Neural cell (in vitro differentiated cells): ENCODE measurements at regions not wholly inside any gene's neighbourhood (a gene's known extent, or its start where the extent isn't known, plus 50 kb on each side); places are given as distances from the start of the nearest gene placed in this dataset.

ENCODE experiments used
- H2AFZ ChIP-seq: fragments of 200-600, 300-800 bp; sonication (generic), shearing (Covaris generic); 2 replicates; pipeline ENCODE4 v1.6.0; 2014; ENCODE audit warnings: low read depth, mild to moderate bottlenecking, antibody characterized with exemption, low read length, moderate library complexity
- H3F3A ChIP-seq: fragments of 200-600 bp; shearing (Covaris generic); 2 replicates; pipeline ENCODE4 v1.6.1; 2016; ENCODE audit warnings: mild to moderate bottlenecking, moderate library complexity, mixed read lengths, antibody characterized with exemption, low read length; ENCODE audit not compliant: insufficient read depth, poor library complexity, severe bottlenecking
- H3K27ac ChIP-seq: fragments of 200-600, 300-800 bp; sonication (generic), shearing (Covaris generic); 2 replicates; pipeline ENCODE4 v1.5.1; 2014; ENCODE audit warnings: mild to moderate bottlenecking, low read length, moderate library complexity
- H3K27me3 ChIP-seq: fragments of 300-800, 200-600 bp; sonication (generic), shearing (Covaris generic); 2 replicates; pipeline ENCODE4 v1.6.0; 2014; ENCODE audit warnings: mild to moderate bottlenecking, low read depth, low read length, moderate library complexity; ENCODE audit not compliant: insufficient read depth
- H3K36me3 ChIP-seq: fragments of 300-800, 200-600 bp; sonication (generic), shearing (Covaris generic); 2 replicates; pipeline ENCODE4 v1.5.1; 2014; ENCODE audit warnings: mild to moderate bottlenecking, antibody characterized with exemption, low read length, moderate library complexity; ENCODE audit not compliant: insufficient read depth
- H3K4me2 ChIP-seq: fragments of 300-800, 200-600 bp; sonication (generic), shearing (Covaris generic); 2 replicates; pipeline ENCODE4 v1.6.0; 2014; ENCODE audit warnings: mild to moderate bottlenecking, low read length
- H3K4me3 ChIP-seq: fragments of 300-800, 200-600 bp; sonication (generic), shearing (Covaris generic); 2 replicates; pipeline ENCODE4 v1.5.1; 2014; ENCODE audit warnings: mild to moderate bottlenecking, low read length, moderate library complexity
- H3K79me2 ChIP-seq: fragments of 200-600 bp; shearing (Covaris generic); replicated peaks from 2 replicates; pipeline ENCODE4 v1.6.0; 2014; ENCODE audit warnings: mild to moderate bottlenecking, low read length, moderate library complexity; ENCODE audit not compliant: insufficient read depth
- H3K9ac ChIP-seq: fragments of 300-800, 200-600 bp; sonication (generic), shearing (Covaris generic); 2 replicates; pipeline ENCODE4 v1.6.1; 2016; ENCODE audit warnings: mild to moderate bottlenecking, low read length, mixed read lengths
- H3K9me2 ChIP-seq: fragments of 200-600 bp; shearing (Covaris generic); 2 replicates; pipeline ENCODE4 v1.6.1; 2016; ENCODE audit warnings: mild to moderate bottlenecking, low read length, mixed read lengths; ENCODE audit not compliant: insufficient read depth
- H3K9me3 ChIP-seq: fragments of 200-600, 300-800 bp; sonication (generic), shearing (Covaris generic); 2 replicates; pipeline ENCODE4 v1.6.1; 2016; ENCODE audit warnings: mild to moderate bottlenecking, mixed run types, low read length, moderate library complexity, mixed read lengths
- H4K20me1 ChIP-seq: fragments of 200-600 bp; shearing (Covaris generic); 2 replicates; pipeline ENCODE4 v1.6.1; 2016; ENCODE audit warnings: mild to moderate bottlenecking, mixed run types; ENCODE audit not compliant: insufficient read depth
- CTCF ChIP-seq: fragments of 450-650 bp; IDR thresholded peaks from 2 replicates; pipeline ENCODE4 v1.5.1; 2014; ENCODE audit warnings: antibody characterized with exemption, mild to moderate bottlenecking, moderate library complexity; ENCODE audit not compliant: poor library complexity, severe bottlenecking
- EP300 ChIP-seq: fragments of 450-650 bp; conservative IDR thresholded peaks from 2 replicates; pipeline ENCODE4 v1.6.1; 2014; ENCODE audit warnings: antibody characterized with exemption, mild to moderate bottlenecking, moderate library complexity; ENCODE audit not compliant: poor library complexity, severe bottlenecking
- EZH2 ChIP-seq: fragments of 200-600, 300-800 bp; shearing (Covaris generic), sonication (generic); IDR thresholded peaks from 2 replicates; pipeline ENCODE4 v1.6.1; 2014; ENCODE audit warnings: antibody characterized with exemption, low read length, borderline replicate concordance, mild to moderate bottlenecking; ENCODE audit not compliant: insufficient read depth, poor library complexity, severe bottlenecking
- MXI1 ChIP-seq: fragments of 450-650 bp; conservative IDR thresholded peaks from 2 replicates; pipeline ENCODE4 v1.6.1; 2014; ENCODE audit warnings: antibody characterized with exemption, mild to moderate bottlenecking; ENCODE audit not compliant: poor library complexity, severe bottlenecking
- POLR2AphosphoS5 ChIP-seq: IDR thresholded peaks from 2 replicates; pipeline ENCODE4 v1.6.1; 2012
- RAD21 ChIP-seq: fragments of 450-650 bp; conservative IDR thresholded peaks from 2 replicates; pipeline ENCODE4 v1.6.1; 2014; ENCODE audit warnings: antibody characterized with exemption, mild to moderate bottlenecking, moderate library complexity
- REST ChIP-seq: IDR thresholded peaks from 2 replicates; pipeline ENCODE4 v1.6.1; 2012; ENCODE audit warnings: borderline replicate concordance
- SMC3 ChIP-seq: fragments of 450-650 bp; conservative IDR thresholded peaks from 2 replicates; pipeline ENCODE4 v1.6.1; 2014; ENCODE audit warnings: antibody characterized with exemption, mild to moderate bottlenecking, moderate library complexity; ENCODE audit not compliant: poor library complexity
- TAF1 ChIP-seq: IDR thresholded peaks from 2 replicates; pipeline ENCODE4 v1.6.1; 2012; ENCODE audit warnings: low read depth

GRCh38 chr1:194293851-194294405 lies 1107.5 kb upstream of the B3GALT2 start:
- no peaks in the 10 kb centered on the region for H3K79me2 ChIP-seq
- H3K4me2 ChIP-seq = no peak overlapping the region
- TF ChIP-seq MXI1 (no peak), RAD21 (no peak), EP300 (no peak), TAF1 (no peak), EZH2 (no peak), SMC3 (no peak), REST (no peak), POLR2AphosphoS5 (no peak), CTCF (no peak)
- H3F3A ChIP-seq = no peaks in the 10 kb centered on the region
- no peak overlapping the region for H3K9ac ChIP-seq
- H3K4me3 ChIP-seq = no peak overlapping the region
- H4K20me1 ChIP-seq = no peaks in the 10 kb centered on the region
- H3K27ac ChIP-seq = no peak overlapping the region
- no peaks in the 10 kb centered on the region for H3K9me3 ChIP-seq
- no peaks in the 10 kb centered on the region for H3K27me3 ChIP-seq
- H3K9me2 ChIP-seq = no peaks in the 10 kb centered on the region
- no peak overlapping the region for H2AFZ ChIP-seq
- no peaks in the 10 kb centered on the region for H3K36me3 ChIP-seq

GRCh38 chr1:194292966-194293365 lies 1106.6 kb upstream of the B3GALT2 start:
- Histone ChIP-seq H3K4me2 (no peak overlapping the region), H3K36me3 (no peaks in the 10 kb centered on the region), H3K4me3 (no peak overlapping the region), H3K9ac (no peak overlapping the region), H3F3A (no peaks in the 10 kb centered on the region), H3K79me2 (no peaks in the 10 kb centered on the region), H3K27ac (no peak overlapping the region), H3K9me2 (no peaks in the 10 kb centered on the region), H3K9me3 (no peaks in the 10 kb centered on the region), H2AFZ (no peak overlapping the region), H4K20me1 (no peaks in the 10 kb centered on the region), H3K27me3 (no peaks in the 10 kb centered on the region)
- TF ChIP-seq EP300 = no peak
- TF ChIP-seq CTCF = no peak
- no peak for TF ChIP-seq POLR2AphosphoS5
- no peak for TF ChIP-seq EZH2
- TF ChIP-seq TAF1 = no peak
- no peak for TF ChIP-seq RAD21
- TF ChIP-seq SMC3 = no peak
- no peak for TF ChIP-seq REST
- no peak for TF ChIP-seq MXI1
